ENCODE measurements at regions not wholly inside any gene's neighbourhood (a gene's known extent, or its start where the extent isn't known, plus 50 kb on each side); places are given as distances from the start of the nearest gene placed in this dataset.

GRCh38 chr3:30186741-30187219, 419.6 kb upstream of the TGFBR2 start:
- intact Hi-C loops (cut with micrococcal nuclease): no loop called here

More at GRCh38 chr3:30186741-30187219, 419.6 kb upstream of the TGFBR2 start:
- H3K4me1 ChIP-seq (ENCODE audit: control insufficient read depth, insufficient read depth, low read length): no peaks in the 10 kb centered on the region
- no peak overlapping the region for H2BK120ac ChIP-seq (ENCODE audit: low read depth, low read length)
- H2AK5ac ChIP-seq (ENCODE audit: low read depth, low read length): no peak overlapping the region
- H3K27ac ChIP-seq (ENCODE audit: insufficient read depth, low read length): no peak overlapping the region
- no peak overlapping the region for H2BK20ac ChIP-seq (ENCODE audit: low read depth, low read length)
- no peak overlapping the region for H3K4me2 ChIP-seq (ENCODE audit: low read depth, low read length)
- no peak for TF ChIP-seq FOS (IDR thresholded peaks at IDR 0.05; ENCODE audit: low read depth, low read length)
- no peak for TF ChIP-seq NFE2L2 (IDR thresholded peaks at IDR 0.05; ENCODE audit: low read depth, low read length)
- TF ChIP-seq ELK1 (IDR thresholded peaks at IDR 0.05; ENCODE audit: borderline replicate concordance, low read depth, low read length): no peak
- TF ChIP-seq CHD1 (IDR thresholded peaks at IDR 0.05; ENCODE audit: low read depth, low read length): no peak
- TF ChIP-seq CTCF (conservative IDR thresholded peaks at IDR 0.05; ENCODE audit: low read depth, low read length): no peak
- no peak for TF ChIP-seq USF2 (IDR thresholded peaks at IDR 0.05; ENCODE audit: low read depth, low read length)
- no peak for TF ChIP-seq POLR2A (IDR thresholded peaks at IDR 0.05; ENCODE audit: low read depth, low read length)
- no peaks in the 10 kb centered on the region for H3K27me3 ChIP-seq (ENCODE audit: control insufficient read depth, insufficient read depth, low read length)
- in situ Hi-C loops (cut with MboI; ENCODE audit: low sequenced_read_pairs): no loop called here
- no peak overlapping the region for H3K4ac ChIP-seq (ENCODE audit: low read depth, low read length)
- no peak overlapping the region for H4K8ac ChIP-seq (ENCODE audit: low read depth in 2 of 2, low read length in 2 of 2)
- ATAC-seq (ENCODE audit: low read depth) (no peak), DNase-seq (no peak)
- WGBS, 2 experiments (ENCODE audit: extremely low coverage in 2 of 2, insufficient read length in 1 of 2): no CpG with 5 or more reads among the region's 3 CpGs
- no peak overlapping the region for H4K91ac ChIP-seq (ENCODE audit: insufficient read depth, low read depth, low read length)
- ChIA-PET CTCF (no interaction called here), POLR2A (ENCODE audit: unreplicated experiment) (no interaction called here)
- H3K36me3 ChIP-seq (ENCODE audit: control insufficient read depth, insufficient read depth, low read length): no peaks in the 10 kb centered on the region
- H3K9ac ChIP-seq (ENCODE audit: low read depth, low read length): no peak overlapping the region
- no peak overlapping the region for H2BK5ac ChIP-seq (ENCODE audit: low read depth, low read length, poor library complexity, severe bottlenecking)
- H3K14ac ChIP-seq (replicated peaks; ENCODE audit: low read depth, low read length): no peak overlapping the region
- H3K9me1 ChIP-seq (ENCODE audit: insufficient read depth, low read length): no peaks in the 10 kb centered on the region
- H2AFZ ChIP-seq (replicated peaks; ENCODE audit: low read length, poor library complexity): no peak overlapping the region
- H3K56ac ChIP-seq (ENCODE audit: extremely low read depth, insufficient read depth, low read length): no peak overlapping the region
- no peak overlapping the region for H3K23ac ChIP-seq (ENCODE audit: low read depth, low read length)
- no peak overlapping the region for H3K18ac ChIP-seq (ENCODE audit: low read depth, low read length)
- H4K20me1 ChIP-seq (ENCODE audit: insufficient read depth, low read length): no peaks in the 10 kb centered on the region
- H3K9me3 ChIP-seq (ENCODE audit: control insufficient read depth, insufficient read depth, low read length): no peaks in the 10 kb centered on the region
- no peak overlapping the region for H3K4me3 ChIP-seq (ENCODE audit: insufficient read depth, low read depth, low read length)
- no peak overlapping the region for H2BK15ac ChIP-seq (ENCODE audit: low read depth, low read length)
- no TSS peak for BruUV-seq (replicated peaks)
- dilution Hi-C loops (cut with HindIII; ENCODE audit: low sequenced_read_pairs, unreplicated experiment): no loop called here
- H2AK9ac ChIP-seq (replicated peaks; ENCODE audit: low read depth, low read length, poor library complexity): no peak overlapping the region
- no peaks in the 10 kb centered on the region for H3K79me1 ChIP-seq (ENCODE audit: low read depth in 1 of 2, low read length in 2 of 2)
- no peak overlapping the region for H4K5ac ChIP-seq (ENCODE audit: low read depth, low read length)

Measured in IMR-90 (cell line).